ENCODE measurements at regions not wholly inside any gene's neighbourhood (a gene's known extent, or its start where the extent isn't known, plus 50 kb on each side); places are given as distances from the start of the nearest gene placed in this dataset.

- TF ChIP-seq EGR1 (IDR thresholded peaks at IDR 0.05) (no peak), RAD21 (IDR thresholded peaks at IDR 0.05; ENCODE audit: low read depth) (no peak), REST (IDR thresholded peaks at IDR 0.05; ENCODE audit: low read depth) (no peak), YY1 (IDR thresholded peaks at IDR 0.05; ENCODE audit: low read depth) (no peak), ZBTB7A (IDR thresholded peaks at IDR 0.05; ENCODE audit: low read depth) (no peak), TAF1 (IDR thresholded peaks at IDR 0.05; ENCODE audit: low read depth) (no peak), TEAD4 (IDR thresholded peaks at IDR 0.05) (no peak)
Observed at GRCh38 chr1:83500531-83500930, 498.4 kb downstream of the TTLL7 start.

DNA sequence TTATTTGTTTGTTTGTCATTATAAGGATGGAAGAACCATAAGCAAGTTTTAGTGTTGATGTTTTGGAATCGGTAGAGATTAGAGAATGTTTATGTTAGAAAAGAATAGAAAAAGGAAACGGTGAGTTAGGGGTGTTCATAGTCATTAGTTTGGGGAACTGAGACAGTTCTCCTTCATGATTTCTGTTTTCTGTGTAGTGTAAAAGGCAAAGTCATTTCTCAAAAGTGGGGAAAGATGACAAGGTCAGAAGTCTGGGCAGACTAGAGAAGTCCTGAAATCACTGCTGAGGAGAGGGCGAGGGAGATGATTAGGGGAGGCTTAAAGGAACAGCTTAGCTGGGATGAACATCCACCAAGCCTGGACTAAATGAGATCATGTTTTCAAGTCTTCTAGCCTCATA, 498.9 kb downstream of the TTLL7 start:
- no peak for TF ChIP-seq REST (IDR thresholded peaks at IDR 0.05; ENCODE audit: low read depth)
- TF ChIP-seq, protein P1, sequence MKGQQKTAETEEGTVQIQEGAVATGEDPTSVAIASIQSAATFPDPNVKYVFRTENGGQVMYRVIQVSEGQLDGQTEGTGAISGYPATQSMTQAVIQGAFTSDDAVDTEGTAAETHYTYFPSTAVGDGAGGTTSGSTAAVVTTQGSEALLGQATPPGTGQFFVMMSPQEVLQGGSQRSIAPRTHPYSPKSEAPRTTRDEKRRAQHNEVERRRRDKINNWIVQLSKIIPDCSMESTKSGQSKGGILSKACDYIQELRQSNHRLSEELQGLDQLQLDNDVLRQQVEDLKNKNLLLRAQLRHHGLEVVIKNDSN (IDR thresholded peaks at IDR 0.05), result no peak
- no peak for TF ChIP-seq RAD21 (IDR thresholded peaks at IDR 0.05; ENCODE audit: low read depth)
- no peak for TF ChIP-seq TEAD4 (IDR thresholded peaks at IDR 0.05)
- TF ChIP-seq, protein P2, sequence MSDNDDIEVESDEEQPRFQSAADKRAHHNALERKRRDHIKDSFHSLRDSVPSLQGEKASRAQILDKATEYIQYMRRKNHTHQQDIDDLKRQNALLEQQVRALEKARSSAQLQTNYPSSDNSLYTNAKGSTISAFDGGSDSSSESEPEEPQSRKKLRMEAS (IDR thresholded peaks at IDR 0.05), result no peak
- TF ChIP-seq TCF12 (IDR thresholded peaks at IDR 0.05; ENCODE audit: low read depth), result no peak
- TF ChIP-seq NFIC (IDR thresholded peaks at IDR 0.05), result no peak
- no peak for TF ChIP-seq CEBPB (IDR thresholded peaks at IDR 0.05)
- no peak for TF ChIP-seq YY1 (IDR thresholded peaks at IDR 0.05; ENCODE audit: low read depth)
- no peak for TF ChIP-seq TAF1 (IDR thresholded peaks at IDR 0.05; ENCODE audit: low read depth)

GRCh38 chr1:83497563-83497962, 501.4 kb downstream of the TTLL7 start:
- TF ChIP-seq RAD21 (IDR thresholded peaks at IDR 0.05; ENCODE audit: low read depth) (peak; percentile 33; the same call in 1 of the 2 replicates), TAF1 (IDR thresholded peaks at IDR 0.05; ENCODE audit: low read depth) (no peak)

GRCh38 chr1:83495560-83495959, 503.4 kb downstream of the TTLL7 start:
- no peak for TF ChIP-seq FOXM1 (IDR thresholded peaks at IDR 0.05; ENCODE audit: borderline replicate concordance, low read depth)
- TF ChIP-seq TCF12 (IDR thresholded peaks at IDR 0.05; ENCODE audit: low read depth), result no peak
- TF ChIP-seq NFIC (IDR thresholded peaks at IDR 0.05), result no peak
- TF ChIP-seq EP300 (IDR thresholded peaks at IDR 0.05; ENCODE audit: borderline replicate concordance), result no peak
- no peak for TF ChIP-seq RAD21 (IDR thresholded peaks at IDR 0.05; ENCODE audit: low read depth)
- no peak for TF ChIP-seq REST (IDR thresholded peaks at IDR 0.05; ENCODE audit: low read depth)
- TF ChIP-seq CREB1 (IDR thresholded peaks at IDR 0.05; ENCODE audit: low read depth), result no peak
- TF ChIP-seq, protein P1 (IDR thresholded peaks at IDR 0.05), result no peak
- TF ChIP-seq, protein P2 (IDR thresholded peaks at IDR 0.05), result no peak
- TF ChIP-seq TEAD4 (IDR thresholded peaks at IDR 0.05), result no peak

DNA sequence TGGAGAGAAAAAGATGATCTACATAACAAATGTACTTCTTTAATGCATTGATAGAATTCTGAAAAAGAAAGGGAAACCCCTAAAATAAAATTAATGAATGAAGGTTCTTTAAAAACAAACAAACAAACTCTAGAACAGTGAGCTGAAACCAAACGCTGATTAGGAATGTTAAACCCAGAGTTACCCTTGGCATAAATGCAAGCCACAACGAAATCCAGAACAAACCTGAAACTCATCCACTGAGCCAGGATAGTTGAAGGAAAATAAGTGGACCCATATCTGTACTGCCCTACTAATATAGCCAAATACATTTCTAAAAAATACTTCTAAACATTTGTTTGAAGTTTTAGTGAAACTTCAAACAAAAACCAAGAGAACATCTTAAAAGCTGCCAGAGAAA, 505.3 kb downstream of the TTLL7 start:
- no peak for TF ChIP-seq NFIC (IDR thresholded peaks at IDR 0.05)
- TF ChIP-seq TAF1 (IDR thresholded peaks at IDR 0.05; ENCODE audit: low read depth), result no peak
- no peak for TF ChIP-seq ZBTB7A (IDR thresholded peaks at IDR 0.05; ENCODE audit: low read depth)
- TF ChIP-seq CEBPB (IDR thresholded peaks at IDR 0.05), result no peak
- no peak for TF ChIP-seq EGR1 (IDR thresholded peaks at IDR 0.05)
- no peak for TF ChIP-seq EP300 (IDR thresholded peaks at IDR 0.05; ENCODE audit: borderline replicate concordance)
- TF ChIP-seq YY1 (IDR thresholded peaks at IDR 0.05; ENCODE audit: low read depth), result no peak
- TF ChIP-seq, protein P2 (IDR thresholded peaks at IDR 0.05), result no peak

Data from Ishikawa (cell line).